ENCODE measurements at regions not wholly inside any gene's neighbourhood (a gene's known extent, or its start where the extent isn't known, plus 50 kb on each side); places are given as distances from the start of the nearest gene placed in this dataset.

DNA sequence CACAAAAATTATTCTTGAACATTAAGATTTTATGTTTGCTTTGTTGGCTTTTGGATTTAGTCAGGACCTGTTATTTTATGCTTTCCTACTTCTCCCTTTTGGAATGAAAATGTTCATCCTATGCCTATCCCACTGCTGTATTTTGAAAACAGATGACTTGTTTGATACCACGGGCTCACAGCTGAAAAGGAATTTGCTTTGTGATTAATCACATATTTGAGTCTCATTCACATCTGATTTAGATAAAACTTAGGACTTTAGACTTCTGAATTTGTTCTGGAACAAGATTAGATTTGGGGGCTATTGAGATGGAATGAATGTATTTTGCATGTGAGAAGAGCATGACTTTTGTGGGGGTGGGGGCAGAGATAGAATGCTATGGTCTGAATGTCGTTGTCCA is 1012.6 kb downstream of the CDH11 start:
- TF ChIP-seq, protein P1, sequence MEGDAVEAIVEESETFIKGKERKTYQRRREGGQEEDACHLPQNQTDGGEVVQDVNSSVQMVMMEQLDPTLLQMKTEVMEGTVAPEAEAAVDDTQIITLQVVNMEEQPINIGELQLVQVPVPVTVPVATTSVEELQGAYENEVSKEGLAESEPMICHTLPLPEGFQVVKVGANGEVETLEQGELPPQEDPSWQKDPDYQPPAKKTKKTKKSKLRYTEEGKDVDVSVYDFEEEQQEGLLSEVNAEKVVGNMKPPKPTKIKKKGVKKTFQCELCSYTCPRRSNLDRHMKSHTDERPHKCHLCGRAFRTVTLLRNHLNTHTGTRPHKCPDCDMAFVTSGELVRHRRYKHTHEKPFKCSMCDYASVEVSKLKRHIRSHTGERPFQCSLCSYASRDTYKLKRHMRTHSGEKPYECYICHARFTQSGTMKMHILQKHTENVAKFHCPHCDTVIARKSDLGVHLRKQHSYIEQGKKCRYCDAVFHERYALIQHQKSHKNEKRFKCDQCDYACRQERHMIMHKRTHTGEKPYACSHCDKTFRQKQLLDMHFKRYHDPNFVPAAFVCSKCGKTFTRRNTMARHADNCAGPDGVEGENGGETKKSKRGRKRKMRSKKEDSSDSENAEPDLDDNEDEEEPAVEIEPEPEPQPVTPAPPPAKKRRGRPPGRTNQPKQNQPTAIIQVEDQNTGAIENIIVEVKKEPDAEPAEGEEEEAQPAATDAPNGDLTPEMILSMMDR (IDR thresholded peaks at IDR 0.05): no peak
- TF ChIP-seq POLR2AphosphoS5 (IDR thresholded peaks at IDR 0.05; ENCODE audit: low read depth, low read length): no peak
- TF ChIP-seq, protein P2, sequence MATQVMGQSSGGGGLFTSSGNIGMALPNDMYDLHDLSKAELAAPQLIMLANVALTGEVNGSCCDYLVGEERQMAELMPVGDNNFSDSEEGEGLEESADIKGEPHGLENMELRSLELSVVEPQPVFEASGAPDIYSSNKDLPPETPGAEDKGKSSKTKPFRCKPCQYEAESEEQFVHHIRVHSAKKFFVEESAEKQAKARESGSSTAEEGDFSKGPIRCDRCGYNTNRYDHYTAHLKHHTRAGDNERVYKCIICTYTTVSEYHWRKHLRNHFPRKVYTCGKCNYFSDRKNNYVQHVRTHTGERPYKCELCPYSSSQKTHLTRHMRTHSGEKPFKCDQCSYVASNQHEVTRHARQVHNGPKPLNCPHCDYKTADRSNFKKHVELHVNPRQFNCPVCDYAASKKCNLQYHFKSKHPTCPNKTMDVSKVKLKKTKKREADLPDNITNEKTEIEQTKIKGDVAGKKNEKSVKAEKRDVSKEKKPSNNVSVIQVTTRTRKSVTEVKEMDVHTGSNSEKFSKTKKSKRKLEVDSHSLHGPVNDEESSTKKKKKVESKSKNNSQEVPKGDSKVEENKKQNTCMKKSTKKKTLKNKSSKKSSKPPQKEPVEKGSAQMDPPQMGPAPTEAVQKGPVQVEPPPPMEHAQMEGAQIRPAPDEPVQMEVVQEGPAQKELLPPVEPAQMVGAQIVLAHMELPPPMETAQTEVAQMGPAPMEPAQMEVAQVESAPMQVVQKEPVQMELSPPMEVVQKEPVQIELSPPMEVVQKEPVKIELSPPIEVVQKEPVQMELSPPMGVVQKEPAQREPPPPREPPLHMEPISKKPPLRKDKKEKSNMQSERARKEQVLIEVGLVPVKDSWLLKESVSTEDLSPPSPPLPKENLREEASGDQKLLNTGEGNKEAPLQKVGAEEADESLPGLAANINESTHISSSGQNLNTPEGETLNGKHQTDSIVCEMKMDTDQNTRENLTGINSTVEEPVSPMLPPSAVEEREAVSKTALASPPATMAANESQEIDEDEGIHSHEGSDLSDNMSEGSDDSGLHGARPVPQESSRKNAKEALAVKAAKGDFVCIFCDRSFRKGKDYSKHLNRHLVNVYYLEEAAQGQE (IDR thresholded peaks at IDR 0.05; ENCODE audit: insufficient read depth in 1 of 2, low read depth in 2 of 2, low read length in 1 of 2): no peak
